HG03571 (cell line): ENCODE measurements at regions not wholly inside any gene's neighbourhood (a gene's known extent, or its start where the extent isn't known, plus 50 kb on each side); places are given as distances from the start of the nearest gene placed in this dataset.
"Not testable (repeated sequence)": the region's sequence is repeated elsewhere in the genome, so short reads cannot be mapped to it uniquely, and the experiment has no call there.

Experiments used
- ATAC-seq: cut with Tn5 transposase; IDR thresholded peaks from one replicate; pipeline ENCODE4 v1.9.1; 2021; ENCODE audit not compliant: unreplicated experiment

- ATAC-seq: no peak
Measured at GRCh38 chr12:86723326-86723725, 467.1 kb upstream of the MGAT4C start.

GRCh38 chr12:86721713-86722397, 465.7 kb upstream of the MGAT4C start:
- no peak for ATAC-seq

GRCh38 chr12:86719381-86719780, 463.2 kb upstream of the MGAT4C start:
- ATAC-seq: no peak

GRCh38 chr12:86713121-86713520, 456.9 kb upstream of the MGAT4C start:
- ATAC-seq: no peak

GRCh38 chr12:86712425-86712843, 456.2 kb upstream of the MGAT4C start:
- ATAC-seq: no peak

- ATAC-seq: no peak
Measured at GRCh38 chr12:86711731-86712130, 455.5 kb upstream of the MGAT4C start.

- no peak for ATAC-seq
Measured at GRCh38 chr12:86710109-86710508, 453.9 kb upstream of the MGAT4C start.

GRCh38 chr12:86709017-86709416, 452.8 kb upstream of the MGAT4C start:
- not testable (repeated sequence) for ATAC-seq

GRCh38 chr12:86698641-86698980, 442.4 kb upstream of the MGAT4C start:
- ATAC-seq: no peak

GRCh38 chr12:86697916-86698640, 441.9 kb upstream of the MGAT4C start:
- no peak for ATAC-seq

- ATAC-seq: no peak
Measured at GRCh38 chr12:86683568-86684304, 427.5 kb upstream of the MGAT4C start.

- no peak for ATAC-seq
Measured at GRCh38 chr12:86681060-86681459, 424.9 kb upstream of the MGAT4C start.

GRCh38 chr12:86675197-86675596, 419.0 kb upstream of the MGAT4C start:
- ATAC-seq: no peak

- no peak for ATAC-seq
Measured at GRCh38 chr12:86670986-86671385, 414.8 kb upstream of the MGAT4C start.

GRCh38 chr12:86669010-86669409, 412.8 kb upstream of the MGAT4C start:
- ATAC-seq: no peak

GRCh38 chr12:86666316-86666715, 410.1 kb upstream of the MGAT4C start:
- ATAC-seq: no peak

GRCh38 chr12:86663716-86664115, 407.5 kb upstream of the MGAT4C start:
- no peak for ATAC-seq

- ATAC-seq: no peak
Measured at GRCh38 chr12:86663173-86663572, 407.0 kb upstream of the MGAT4C start.

GRCh38 chr12:86662464-86662863, 406.3 kb upstream of the MGAT4C start:
- no peak for ATAC-seq

- ATAC-seq: no peak
Measured at GRCh38 chr12:86660488-86661147, 404.4 kb upstream of the MGAT4C start.

- no peak for ATAC-seq
Measured at GRCh38 chr12:86659985-86660384, 403.8 kb upstream of the MGAT4C start.
